HepG2 (cell line): ENCODE measurements at regions not wholly inside any gene's neighbourhood (a gene's known extent, or its start where the extent isn't known, plus 50 kb on each side); places are given as distances from the start of the nearest gene placed in this dataset.

Experiments
- ARNTL ChIP-seq: sonication (generic); formaldehyde crosslinking; IDR thresholded peaks from 2 replicates; pipeline ENCODE4 v1.4.0; 2020; ENCODE audit warnings: mild to moderate bottlenecking, missing genetic modification reagents
- ATF1 ChIP-seq: IDR thresholded peaks from 2 replicates; pipeline ENCODE4 v1.6.1; 2016; ENCODE audit warnings: mild to moderate bottlenecking, control low read depth
- FOSL1 ChIP-seq: sonication (generic); formaldehyde crosslinking; IDR thresholded peaks from 2 replicates; pipeline ENCODE4 v1.9.0; 2021; ENCODE audit warnings: missing genetic modification reagents, borderline replicate concordance
- GPBP1L1 ChIP-seq: sonication (generic); formaldehyde crosslinking; IDR thresholded peaks from 2 replicates; pipeline ENCODE4 v1.5.0; 2020; ENCODE audit warnings: mild to moderate bottlenecking, missing genetic modification reagents
- GZF1 ChIP-seq: sonication (generic); formaldehyde crosslinking; IDR thresholded peaks from 2 replicates; pipeline ENCODE4 v1.5.1; 2020; ENCODE audit warnings: mild to moderate bottlenecking, missing genetic modification reagents
- HHEX ChIP-seq: IDR thresholded peaks from 2 replicates; pipeline ENCODE4 v1.6.1; 2016; ENCODE audit warnings: control low read depth
- HMGXB4 ChIP-seq, 2 experiments: sonication (generic) in 1 of 2; formaldehyde crosslinking in 1 of 2; IDR thresholded peaks; 2 replicates each; pipeline versions ENCODE4 v1.4.0 to v1.6.1; 2018 to 2020; ENCODE audit warnings: missing genetic modification reagents in 2 of 2, borderline replicate concordance in 1 of 2, low read depth in 1 of 2, mild to moderate bottlenecking in 1 of 2, missing biosample characterization in 1 of 2
- HNF4G ChIP-seq, 2 experiments: sonication (generic) in 1 of 2; formaldehyde crosslinking in 1 of 2; IDR thresholded peaks; 2 replicates each; pipeline versions ENCODE4 v1.4.0 to v1.6.1; 2011 to 2020; ENCODE audit warnings: borderline replicate concordance in 2 of 2, low read depth in 2 of 2, mild to moderate bottlenecking in 2 of 2, low read length in 1 of 2, missing genetic modification reagents in 1 of 2, moderate library complexity in 1 of 2
- HOMEZ ChIP-seq: IDR thresholded peaks from 2 replicates; pipeline ENCODE4 v1.6.1; 2016; ENCODE audit warnings: low read depth
- KDM5A ChIP-seq: fragments of 200-600 bp; sonication (generic); IDR thresholded peaks from 2 replicates; pipeline ENCODE4 v1.7.0; 2018; ENCODE audit warnings: antibody characterized with exemption, mild to moderate bottlenecking, low read length, borderline replicate concordance
- MXD1 ChIP-seq: sonication (generic); formaldehyde crosslinking; IDR thresholded peaks from 2 replicates; pipeline ENCODE4 v1.4.0; 2020; ENCODE audit warnings: mild to moderate bottlenecking, missing genetic modification reagents
- NFE2L1 ChIP-seq: sonication (generic); formaldehyde crosslinking; IDR thresholded peaks from 2 replicates; pipeline ENCODE4 v1.4.0; 2020; ENCODE audit warnings: missing genetic modification reagents, mild to moderate bottlenecking, borderline replicate concordance
- PAF1 ChIP-seq: IDR thresholded peaks from 2 replicates; pipeline ENCODE4 v1.6.1; 2016; ENCODE audit warnings: missing genetic modification reagents, missing compliant biosample characterization
- TBX2 ChIP-seq: sonication (generic); formaldehyde crosslinking; IDR thresholded peaks from 2 replicates; pipeline ENCODE4 v1.5.0; 2020; ENCODE audit warnings: missing genetic modification reagents, mild to moderate bottlenecking, borderline replicate concordance
- THYN1 ChIP-seq: sonication (generic); formaldehyde crosslinking; IDR thresholded peaks from 2 replicates; pipeline ENCODE4 v1.8.1; 2023; ENCODE audit warnings: low read depth, mild to moderate bottlenecking, moderate library complexity, missing genetic modification reagents, borderline replicate concordance
- TOPORS ChIP-seq: sonication (generic); formaldehyde crosslinking; IDR thresholded peaks from 2 replicates; pipeline ENCODE4 v1.8.0; 2023; ENCODE audit warnings: mild to moderate bottlenecking, missing genetic modification reagents
- ZNF335 ChIP-seq: sonication (generic); formaldehyde crosslinking; IDR thresholded peaks from 2 replicates; pipeline ENCODE4 v1.4.0; 2020; ENCODE audit warnings: missing genetic modification reagents
- ZNF354B ChIP-seq: sonication (generic); formaldehyde crosslinking; IDR thresholded peaks from 2 replicates; pipeline ENCODE4 v1.8.0; 2022; ENCODE audit warnings: mild to moderate bottlenecking, missing genetic modification reagents
- ZNF414 ChIP-seq: sonication (generic); formaldehyde crosslinking; IDR thresholded peaks from 2 replicates; pipeline ENCODE4 v1.5.0; 2020; ENCODE audit warnings: missing genetic modification reagents
- ZNF496 ChIP-seq: sonication (generic); formaldehyde crosslinking; IDR thresholded peaks from 2 replicates; pipeline ENCODE4 v1.8.1; 2023; ENCODE audit warnings: mild to moderate bottlenecking, moderate library complexity, missing genetic modification reagents; ENCODE audit not compliant: insufficient replicate concordance
- ZUFSP ChIP-seq: sonication (generic); formaldehyde crosslinking; IDR thresholded peaks from 2 replicates; pipeline ENCODE4 v1.9.0; 2021; ENCODE audit warnings: missing genetic modification reagents, mild to moderate bottlenecking, borderline replicate concordance

GRCh38 chr18:39841482-39842365 is 2113.3 kb upstream of the PIK3C3 start (continued):
- TF ChIP-seq ZUFSP (CRISPR knock-in tag) (no peak), KDM5A (no peak), NFE2L1 (CRISPR knock-in tag) (no peak), HMGXB4 (CRISPR knock-in tag; IDR thresholded peaks at IDR 0.05; ENCODE audit: borderline replicate concordance in 1 of 2, low read depth in 1 of 2) (peak; percentile 44 to 58; a peak in 1 of 4 replicates), MXD1 (CRISPR knock-in tag) (no peak), HHEX (CRISPR knock-in tag) (no peak), ZNF496 (CRISPR knock-in tag) (no peak), ZNF414 (CRISPR knock-in tag) (peak; percentile 65; the same call in 1 of the 2 replicates), THYN1 (no peak), TOPORS (CRISPR knock-in tag) (no peak), TBX2 (no peak), ZNF354B (CRISPR knock-in tag) (no peak), FOSL1 (CRISPR knock-in tag) (no peak), GZF1 (CRISPR knock-in tag) (no peak), PAF1 (CRISPR knock-in tag) (no peak), HOMEZ (CRISPR knock-in tag) (no peak), ARNTL (CRISPR knock-in tag) (no peak), GPBP1L1 (CRISPR knock-in tag) (no peak), ZNF335 (no peak), HNF4G (IDR thresholded peaks at IDR 0.05; ENCODE audit: borderline replicate concordance, low read depth, low read length) (no peak), HNF4G (CRISPR knock-in tag; IDR thresholded peaks at IDR 0.05; ENCODE audit: borderline replicate concordance, low read depth) (no peak), ATF1 (CRISPR knock-in tag) (no peak)
